ENCODE measurements at regions not wholly inside any gene's neighbourhood (a gene's known extent, or its start where the extent isn't known, plus 50 kb on each side); places are given as distances from the start of the nearest gene placed in this dataset.

DNA sequence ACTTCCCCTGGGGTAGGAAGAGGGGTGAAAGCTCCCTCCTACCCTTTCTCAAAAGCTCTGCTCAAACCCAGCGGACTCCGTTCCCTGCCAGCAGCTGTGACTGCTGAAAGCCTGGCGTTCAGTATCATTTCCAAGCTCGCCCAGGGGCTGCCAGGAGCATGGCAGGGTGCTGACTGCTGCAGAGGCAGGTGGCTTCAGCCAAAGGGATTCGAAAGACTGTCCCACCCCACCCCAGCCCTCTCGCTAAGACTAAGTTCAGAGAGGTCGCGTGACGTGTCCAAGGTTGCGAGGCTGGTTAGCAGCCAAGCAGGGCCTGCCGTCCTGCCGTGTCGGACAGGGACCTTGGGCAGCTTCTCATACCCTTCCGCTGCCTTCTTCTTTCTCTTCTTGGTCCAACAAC is 72.3 kb upstream of the RAB12 start:
- Histone ChIP-seq H3K9me3 (ENCODE audit: severe bottlenecking) (peaks cover 4% of the 10 kb centered on the region), H3K4me1 (ENCODE audit: insufficient read depth, poor library complexity, severe bottlenecking) (no peaks in the 10 kb centered on the region), H3K27me3 (ENCODE audit: insufficient read depth, poor library complexity, severe bottlenecking) (no peaks in the 10 kb centered on the region), H3K36me3 (ENCODE audit: low read depth) (no peaks in the 10 kb centered on the region), H3K4me3 (ENCODE audit: severe bottlenecking) (no peak overlapping the region), H3K27ac (ENCODE audit: poor library complexity, severe bottlenecking) (no peak overlapping the region)
- TF ChIP-seq, protein P1, sequence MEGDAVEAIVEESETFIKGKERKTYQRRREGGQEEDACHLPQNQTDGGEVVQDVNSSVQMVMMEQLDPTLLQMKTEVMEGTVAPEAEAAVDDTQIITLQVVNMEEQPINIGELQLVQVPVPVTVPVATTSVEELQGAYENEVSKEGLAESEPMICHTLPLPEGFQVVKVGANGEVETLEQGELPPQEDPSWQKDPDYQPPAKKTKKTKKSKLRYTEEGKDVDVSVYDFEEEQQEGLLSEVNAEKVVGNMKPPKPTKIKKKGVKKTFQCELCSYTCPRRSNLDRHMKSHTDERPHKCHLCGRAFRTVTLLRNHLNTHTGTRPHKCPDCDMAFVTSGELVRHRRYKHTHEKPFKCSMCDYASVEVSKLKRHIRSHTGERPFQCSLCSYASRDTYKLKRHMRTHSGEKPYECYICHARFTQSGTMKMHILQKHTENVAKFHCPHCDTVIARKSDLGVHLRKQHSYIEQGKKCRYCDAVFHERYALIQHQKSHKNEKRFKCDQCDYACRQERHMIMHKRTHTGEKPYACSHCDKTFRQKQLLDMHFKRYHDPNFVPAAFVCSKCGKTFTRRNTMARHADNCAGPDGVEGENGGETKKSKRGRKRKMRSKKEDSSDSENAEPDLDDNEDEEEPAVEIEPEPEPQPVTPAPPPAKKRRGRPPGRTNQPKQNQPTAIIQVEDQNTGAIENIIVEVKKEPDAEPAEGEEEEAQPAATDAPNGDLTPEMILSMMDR (IDR thresholded peaks at IDR 0.05; ENCODE audit: poor library complexity, severe bottlenecking), result no peak
- DNase-seq (ENCODE audit: low spot score), result no peak
- no peak for ATAC-seq (ENCODE audit: low read depth)

GRCh38 chr18:8537400-8537799 is 71.8 kb upstream of the RAB12 start:
- TF ChIP-seq, protein P1 (IDR thresholded peaks at IDR 0.05; ENCODE audit: poor library complexity, severe bottlenecking), result no peak
- no peaks in the 10 kb centered on the region for H3K4me1 ChIP-seq (ENCODE audit: insufficient read depth, poor library complexity, severe bottlenecking)

GRCh38 chr18:8538935-8539334 is 70.3 kb upstream of the RAB12 start:
- Histone ChIP-seq H3K36me3 (ENCODE audit: low read depth) (no peaks in the 10 kb centered on the region), H3K4me1 (ENCODE audit: insufficient read depth, poor library complexity, severe bottlenecking) (no peaks in the 10 kb centered on the region), H3K27ac (ENCODE audit: poor library complexity, severe bottlenecking) (no peak overlapping the region), H3K9me3 (ENCODE audit: severe bottlenecking) (no peaks in the 10 kb centered on the region), H3K4me3 (ENCODE audit: severe bottlenecking) (no peak overlapping the region), H3K27me3 (ENCODE audit: insufficient read depth, poor library complexity, severe bottlenecking) (no peaks in the 10 kb centered on the region)
- TF ChIP-seq, protein P1 (IDR thresholded peaks at IDR 0.05; ENCODE audit: poor library complexity, severe bottlenecking), result no peak
- DNase-seq (ENCODE audit: low spot score), result no peak
- ATAC-seq (ENCODE audit: low read depth), result no peak

More at GRCh38 chr18:8537400-8537799, 71.8 kb upstream of the RAB12 start:
- no peak for ATAC-seq (ENCODE audit: low read depth)
- Histone ChIP-seq H3K27me3 (ENCODE audit: insufficient read depth, poor library complexity, severe bottlenecking) (no peaks in the 10 kb centered on the region), H3K36me3 (ENCODE audit: low read depth) (no peaks in the 10 kb centered on the region), H3K9me3 (ENCODE audit: severe bottlenecking) (no peaks in the 10 kb centered on the region), H3K4me3 (ENCODE audit: severe bottlenecking) (no peak overlapping the region), H3K27ac (ENCODE audit: poor library complexity, severe bottlenecking) (no peak overlapping the region)
- DNase-seq (ENCODE audit: low spot score), result no peak

DNA sequence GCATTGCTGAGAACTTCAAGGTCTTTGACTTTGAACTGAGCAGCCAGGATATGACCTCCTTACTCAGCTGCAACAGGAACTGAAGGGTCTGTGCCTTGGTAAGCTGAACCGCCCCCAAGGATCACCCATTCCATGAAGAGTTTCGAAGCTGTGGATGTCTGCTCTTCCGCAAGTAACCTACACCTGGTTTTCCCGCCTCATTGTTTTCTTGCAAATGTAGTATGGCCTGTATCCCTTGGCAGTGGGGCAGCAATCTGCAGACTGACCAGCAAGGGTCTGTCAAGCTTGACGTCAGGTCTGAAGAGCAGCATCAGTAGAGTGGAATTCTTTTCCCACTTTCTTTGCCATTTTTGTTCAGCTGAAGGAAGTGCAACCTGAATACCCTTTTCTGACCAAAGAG is 62.6 kb upstream of the RAB12 start:
- no peaks in the 10 kb centered on the region for H3K9me3 ChIP-seq (ENCODE audit: severe bottlenecking)
- ATAC-seq (ENCODE audit: low read depth) (no peak), DNase-seq (ENCODE audit: low spot score) (no peak)
- no peaks in the 10 kb centered on the region for H3K36me3 ChIP-seq (ENCODE audit: low read depth)
- H3K4me3 ChIP-seq (ENCODE audit: severe bottlenecking), result no peak overlapping the region
- H3K4me1 ChIP-seq (ENCODE audit: insufficient read depth, poor library complexity, severe bottlenecking), result no peaks in the 10 kb centered on the region
- TF ChIP-seq, protein P1 (IDR thresholded peaks at IDR 0.05; ENCODE audit: poor library complexity, severe bottlenecking), result no peak
- no peaks in the 10 kb centered on the region for H3K27me3 ChIP-seq (ENCODE audit: insufficient read depth, poor library complexity, severe bottlenecking)
- no peak overlapping the region for H3K27ac ChIP-seq (ENCODE audit: poor library complexity, severe bottlenecking)

- Histone ChIP-seq H3K4me3 (ENCODE audit: severe bottlenecking) (no peak overlapping the region), H3K9me3 (ENCODE audit: severe bottlenecking) (no peaks in the 10 kb centered on the region), H3K36me3 (ENCODE audit: low read depth) (no peaks in the 10 kb centered on the region), H3K27me3 (ENCODE audit: insufficient read depth, poor library complexity, severe bottlenecking) (no peaks in the 10 kb centered on the region), H3K4me1 (ENCODE audit: insufficient read depth, poor library complexity, severe bottlenecking) (peaks cover 5% of the 10 kb centered on the region), H3K27ac (ENCODE audit: poor library complexity, severe bottlenecking) (no peak overlapping the region)
- DNase-seq (ENCODE audit: low spot score), result no peak
- peak; percentile 70; the same call in 2 of the 3 replicates for ATAC-seq (ENCODE audit: low read depth)
- TF ChIP-seq, protein P1 (IDR thresholded peaks at IDR 0.05; ENCODE audit: poor library complexity, severe bottlenecking), result no peak
Measured at GRCh38 chr18:8548186-8548585, 61.1 kb upstream of the RAB12 start.
